Neural progenitor cell (in vitro differentiated cells): ENCODE measurements at regions not wholly inside any gene's neighbourhood (a gene's known extent, or its start where the extent isn't known, plus 50 kb on each side); places are given as distances from the start of the nearest gene placed in this dataset.

Experiments used
- EZH2phosphoT487 ChIP-seq: fragments of 200-600 bp; sonication (generic); IDR thresholded peaks from 2 replicates; pipeline ENCODE4 v1.6.1; 2017; ENCODE audit warnings: antibody characterized with exemption
- TF ChIP-seq, protein P1 (sequence below): fragments of 200-600 bp; sonication (generic); IDR thresholded peaks from 2 replicates; pipeline ENCODE4 v1.5.1; 2017; ENCODE audit warnings: antibody characterized with exemption, mild to moderate bottlenecking

- TF ChIP-seq, protein P1, sequence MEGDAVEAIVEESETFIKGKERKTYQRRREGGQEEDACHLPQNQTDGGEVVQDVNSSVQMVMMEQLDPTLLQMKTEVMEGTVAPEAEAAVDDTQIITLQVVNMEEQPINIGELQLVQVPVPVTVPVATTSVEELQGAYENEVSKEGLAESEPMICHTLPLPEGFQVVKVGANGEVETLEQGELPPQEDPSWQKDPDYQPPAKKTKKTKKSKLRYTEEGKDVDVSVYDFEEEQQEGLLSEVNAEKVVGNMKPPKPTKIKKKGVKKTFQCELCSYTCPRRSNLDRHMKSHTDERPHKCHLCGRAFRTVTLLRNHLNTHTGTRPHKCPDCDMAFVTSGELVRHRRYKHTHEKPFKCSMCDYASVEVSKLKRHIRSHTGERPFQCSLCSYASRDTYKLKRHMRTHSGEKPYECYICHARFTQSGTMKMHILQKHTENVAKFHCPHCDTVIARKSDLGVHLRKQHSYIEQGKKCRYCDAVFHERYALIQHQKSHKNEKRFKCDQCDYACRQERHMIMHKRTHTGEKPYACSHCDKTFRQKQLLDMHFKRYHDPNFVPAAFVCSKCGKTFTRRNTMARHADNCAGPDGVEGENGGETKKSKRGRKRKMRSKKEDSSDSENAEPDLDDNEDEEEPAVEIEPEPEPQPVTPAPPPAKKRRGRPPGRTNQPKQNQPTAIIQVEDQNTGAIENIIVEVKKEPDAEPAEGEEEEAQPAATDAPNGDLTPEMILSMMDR: no peak
- TF ChIP-seq EZH2phosphoT487: no peak
These were observed 258.9 kb downstream of the SETD4 start for GRCh38 chr21:35801391-35801790.
